ENCODE measurements at regions not wholly inside any gene's neighbourhood (a gene's known extent, or its start where the extent isn't known, plus 50 kb on each side); places are given as distances from the start of the nearest gene placed in this dataset.

GRCh38 chr3:189049458-189050236 lies 122.1 kb upstream of the TPRG1 start:
- DNase-seq (ENCODE audit: low read depth): no peak

GRCh38 chr3:189053322-189053721 lies 118.4 kb upstream of the TPRG1 start:
- DNase-seq (ENCODE audit: low read depth): no peak

- DNase-seq (ENCODE audit: low read depth): no peak
Measured at GRCh38 chr3:189056646-189057335, 115.0 kb upstream of the TPRG1 start.

- DNase-seq (ENCODE audit: low read depth): no peak
Measured at GRCh38 chr3:189057369-189057768, 114.4 kb upstream of the TPRG1 start.

GRCh38 chr3:189058071-189058470 lies 113.7 kb upstream of the TPRG1 start:
- DNase-seq (ENCODE audit: low read depth): no peak

- no peak for DNase-seq (ENCODE audit: low read depth)
Measured at GRCh38 chr3:189070965-189071364, 100.8 kb upstream of the TPRG1 start.

- DNase-seq (ENCODE audit: low read depth): no peak
Measured at GRCh38 chr3:189071446-189071845, 100.3 kb upstream of the TPRG1 start.

GRCh38 chr3:189076449-189076848 lies 95.3 kb upstream of the TPRG1 start:
- no peak for DNase-seq (ENCODE audit: low read depth)

- no peak for DNase-seq (ENCODE audit: low read depth)
Measured at GRCh38 chr3:189080745-189081144, 91.0 kb upstream of the TPRG1 start.

GRCh38 chr3:189082666-189083427 lies 88.9 kb upstream of the TPRG1 start:
- DNase-seq (ENCODE audit: low read depth): no peak

GRCh38 chr3:189084620-189085019 lies 87.2 kb upstream of the TPRG1 start:
- DNase-seq (ENCODE audit: low read depth): no peak

GRCh38 chr3:189092547-189092946 lies 79.2 kb upstream of the TPRG1 start:
- no peak for DNase-seq (ENCODE audit: low read depth)

GRCh38 chr3:189094539-189094938 lies 77.2 kb upstream of the TPRG1 start:
- DNase-seq (ENCODE audit: low read depth): no peak

- DNase-seq (ENCODE audit: low read depth): no peak
Measured at GRCh38 chr3:189096092-189096491, 75.7 kb upstream of the TPRG1 start.

- no peak for DNase-seq (ENCODE audit: low read depth)
Measured at GRCh38 chr3:189099031-189099471, 72.7 kb upstream of the TPRG1 start.

- DNase-seq (ENCODE audit: low read depth): no peak
Measured at GRCh38 chr3:189099505-189100290, 72.1 kb upstream of the TPRG1 start.

GRCh38 chr3:189100866-189101265 lies 70.9 kb upstream of the TPRG1 start:
- no peak for DNase-seq (ENCODE audit: low read depth)

- no peak for DNase-seq (ENCODE audit: low read depth)
Measured at GRCh38 chr3:189101594-189101993, 70.2 kb upstream of the TPRG1 start.

- no peak for DNase-seq (ENCODE audit: low read depth)
Measured at GRCh38 chr3:189103208-189103607, 68.6 kb upstream of the TPRG1 start.

GRCh38 chr3:189108067-189108466 lies 63.7 kb upstream of the TPRG1 start:
- DNase-seq (ENCODE audit: low read depth): no peak

GRCh38 chr3:189108735-189109134 lies 63.0 kb upstream of the TPRG1 start:
- no peak for DNase-seq (ENCODE audit: low read depth)

GRCh38 chr3:189109145-189109544 lies 62.6 kb upstream of the TPRG1 start:
- DNase-seq (ENCODE audit: low read depth): no peak
